Hepatocyte (in vitro differentiated cells): ENCODE measurements at regions not wholly inside any gene's neighbourhood (a gene's known extent, or its start where the extent isn't known, plus 50 kb on each side); places are given as distances from the start of the nearest gene placed in this dataset.

ENCODE experiments used
- CTCF ChIP-seq: fragments of 200-600 bp; sonication (generic); IDR thresholded peaks from 2 replicates; pipeline ENCODE4 v1.5.1; 2016; ENCODE audit warnings: antibody characterized with exemption, mild to moderate bottlenecking; ENCODE audit not compliant: poor library complexity
- EZH2 ChIP-seq: fragments of 200-600 bp; sonication (generic); IDR thresholded peaks from 2 replicates; pipeline ENCODE4 v1.6.1; 2016; ENCODE audit warnings: antibody characterized with exemption, mild to moderate bottlenecking, borderline replicate concordance
- EZH2phosphoT487 ChIP-seq: fragments of 200-600 bp; sonication (generic); IDR thresholded peaks from one replicate; pipeline ENCODE4 v1.6.1; 2018; ENCODE audit warnings: antibody characterized with exemption, mild to moderate bottlenecking, low read depth, moderate library complexity; ENCODE audit not compliant: unreplicated experiment, severe bottlenecking

GRCh38 chr3:23751212-23751723 is 54.5 kb upstream of the UBE2E1 start:
- TF ChIP-seq EZH2 (no peak), CTCF (no peak), EZH2phosphoT487 (no peak)
